ENCODE measurements at regions not wholly inside any gene's neighbourhood (a gene's known extent, or its start where the extent isn't known, plus 50 kb on each side); places are given as distances from the start of the nearest gene placed in this dataset.

- TF ChIP-seq CTCF (IDR thresholded peaks at IDR 0.05; ENCODE audit: low read depth, low read length, missing input control) (no peak), RAD21 (IDR thresholded peaks at IDR 0.05) (no peak), ATF3 (IDR thresholded peaks at IDR 0.05) (no peak), REST (IDR thresholded peaks at IDR 0.05) (no peak), FOXA2 (IDR thresholded peaks at IDR 0.05) (no peak)
These were observed 222.2 kb upstream of the TENM4 start for GRCh38 chr11:79663017-79663416.

Measured in liver (tissue), 3 donors.